Esophagus squamous epithelium (tissue), 5 donors: ENCODE measurements at regions not wholly inside any gene's neighbourhood (a gene's known extent, or its start where the extent isn't known, plus 50 kb on each side); places are given as distances from the start of the nearest gene placed in this dataset.

Experiments
- DNase-seq: peaks from one replicate; lab custom pipeline; 2025; lab: John Stamatoyannopoulos, UW
- H3K27ac ChIP-seq, 4 donors: fragments of 200-600 bp; sonication (generic); one replicate each; pipeline ENCODE4 v1.5.1; 2016 to 2019; ENCODE audit warnings: mild to moderate bottlenecking in 1 of 4
- H3K27me3 ChIP-seq, 4 donors: fragments of 200-600 bp; sonication (generic); 1 replicate in 3 of 4; 2 replicates in 1 of 4; pipeline versions ENCODE4 v1.5.1 to v1.6.0; 2017 to 2021; ENCODE audit warnings: antibody characterized with exemption in 1 of 4
- H3K36me3 ChIP-seq, 3 donors: fragments of 200-600 bp; sonication (generic); one replicate each; pipeline ENCODE4 v1.5.1; 2016 to 2019
- H3K4me1 ChIP-seq, 3 donors: fragments of 200-600 bp; sonication (generic); one replicate each; pipeline ENCODE4 v1.5.1; 2017 to 2019
- H3K4me3 ChIP-seq, 4 donors: fragments of 200-600 bp; sonication (generic); 1 replicate in 3 of 4; 2 replicates in 1 of 4; pipeline ENCODE4 v1.5.1; 2016 to 2019; ENCODE audit warnings: mild to moderate bottlenecking in 2 of 4, moderate library complexity in 1 of 4
- H3K9me3 ChIP-seq, 3 donors: fragments of 200-600 bp; sonication (generic); one replicate each; pipeline ENCODE4 v1.5.1; 2016 to 2019
- CTCF ChIP-seq, 6 experiments: fragments of 450-650 bp in 4 of 6; fragments of 200-600 bp in 2 of 6; sonication (generic) in 2 of 6; IDR thresholded peaks; one replicate each; pipeline ENCODE4 v1.5.1; 2016 to 2019; ENCODE audit warnings: antibody characterized with exemption in 6 of 6, mild to moderate bottlenecking in 4 of 6, moderate library complexity in 4 of 6
- POLR2A ChIP-seq, 4 donors: fragments of 450-650 bp; IDR thresholded peaks; one replicate each; pipeline ENCODE4 v1.6.1; 2017; ENCODE audit warnings: antibody characterized with exemption in 4 of 4, mild to moderate bottlenecking in 4 of 4, moderate library complexity in 3 of 4
- WGBS, 2 donors: methylation state at CpG; one replicate each; pipeline ENCODE4 v1.1.5; 2018; 5-methylcytosine and 5-hydroxymethylcytosine counted together
- intact Hi-C: fragments of 100-400 bp; cut with DNase I; formaldehyde crosslinking; loops from one replicate; pipeline ENCODE4 v1.15.0; 2022
- donor health status: DM: yes; HTN: yes; CAD: no.

GRCh38 chr20:39390186-39390585, 428.0 kb downstream of the DHX35 start:
- 76 to 80% methylated on average over 5 of the region's 5 CpGs for WGBS, 2 donors
- intact Hi-C loops, result no loop called here
- H3K4me3 ChIP-seq, result no peak overlapping the region
- H3K9me3 ChIP-seq, result no peaks in the 10 kb centered on the region
- TF ChIP-seq CTCF (IDR thresholded peaks at IDR 0.05) (no peak), POLR2A (IDR thresholded peaks at IDR 0.05) (no peak)
- no peak overlapping the region for H3K27ac ChIP-seq
- H3K27me3 ChIP-seq, result no peaks in the 10 kb centered on the region
- no peaks in the 10 kb centered on the region for H3K4me1 ChIP-seq
- no peak for DNase-seq
- no peaks in the 10 kb centered on the region for H3K36me3 ChIP-seq

- no peak overlapping the region for H3K4me3 ChIP-seq
- DNase-seq, result no peak
- H3K27me3 ChIP-seq, result peaks cover 0 to 3% (median 0%) of the 10 kb centered on the region in 4 donors
- no peak overlapping the region for H3K27ac ChIP-seq
- WGBS, 2 donors, result 49 to 68% methylated on average over 4 of the region's 4 CpGs
- no peaks in the 10 kb centered on the region for H3K36me3 ChIP-seq
- no peaks in the 10 kb centered on the region for H3K9me3 ChIP-seq
- intact Hi-C loops, result no loop called here
- TF ChIP-seq POLR2A (IDR thresholded peaks at IDR 0.05), result no peak
- H3K4me1 ChIP-seq, result no peaks in the 10 kb centered on the region
These were observed 419.5 kb downstream of the DHX35 start for GRCh38 chr20:39381595-39381994.

GRCh38 chr20:39378776-39379175, 416.6 kb downstream of the DHX35 start:
- Histone ChIP-seq H3K9me3 (no peaks in the 10 kb centered on the region), H3K4me1 (no peaks in the 10 kb centered on the region), H3K27me3 (peaks cover 0 to 3% (median 0%) of the 10 kb centered on the region in 4 donors), H3K27ac (no peak overlapping the region), H3K36me3 (no peaks in the 10 kb centered on the region), H3K4me3 (no peak overlapping the region)
- 46 to 72% methylated on average over 3 to 4 of the region's 5 CpGs for WGBS, 2 donors
- TF ChIP-seq POLR2A (IDR thresholded peaks at IDR 0.05), result no peak
- no peak for TF ChIP-seq CTCF (IDR thresholded peaks at IDR 0.05)
- intact Hi-C loops, result no loop called here
- no peak for DNase-seq

- intact Hi-C loops, result no loop called here
- Histone ChIP-seq H3K4me1 (no peaks in the 10 kb centered on the region), H3K4me3 (no peak overlapping the region), H3K9me3 (no peaks in the 10 kb centered on the region), H3K36me3 (no peaks in the 10 kb centered on the region), H3K27me3 (peaks cover 0 to 3% (median 0%) of the 10 kb centered on the region in 4 donors), H3K27ac (no peak overlapping the region)
- 66 to 82% methylated on average over 4 of the region's 4 CpGs for WGBS, 2 donors
- TF ChIP-seq CTCF (IDR thresholded peaks at IDR 0.05), result no peak
- no peak for TF ChIP-seq POLR2A (IDR thresholded peaks at IDR 0.05)
- no peak for DNase-seq
These were observed 414.6 kb downstream of the DHX35 start for GRCh38 chr20:39376788-39377187.

- intact Hi-C loops, result no loop called here
- H3K4me1 ChIP-seq, result no peaks in the 10 kb centered on the region
- no peaks in the 10 kb centered on the region for H3K36me3 ChIP-seq
- 76 to 78% methylated on average over 2 of the region's 2 CpGs for WGBS, 2 donors
- no peak overlapping the region for H3K4me3 ChIP-seq
- no peaks in the 10 kb centered on the region for H3K9me3 ChIP-seq
- no peak overlapping the region for H3K27ac ChIP-seq
- TF ChIP-seq POLR2A (IDR thresholded peaks at IDR 0.05) (no peak), CTCF (IDR thresholded peaks at IDR 0.05) (no peak)
- DNase-seq, result no peak
- H3K27me3 ChIP-seq, result no peaks in the 10 kb centered on the region
These were observed 402.2 kb downstream of the DHX35 start for GRCh38 chr20:39364320-39364719.
